Stimulated activated CD4-positive, alpha-beta T cell treated with anti-CD3 and anti-CD28 coated beads, TNF-alpha, amount 100 ng/mL, for 24 hours (primary cell): ENCODE measurements at regions not wholly inside any gene's neighbourhood (a gene's known extent, or its start where the extent isn't known, plus 50 kb on each side); places are given as distances from the start of the nearest gene placed in this dataset.
"Not testable (repeated sequence)": the region's sequence is repeated elsewhere in the genome, so short reads cannot be mapped to it uniquely, and the experiment has no call there.

Source experiments
- DNase-seq, 3 experiments: peaks; one replicate each; pipeline ENCODE4 v3.0.0-alpha.2; 2020; ENCODE audit warnings: low read depth in 3 of 3

- DNase-seq = no peak
These were observed 272.9 kb downstream of the ADGRL2 start for GRCh38 chr1:82073659-82074058.

- DNase-seq = no peak
These were observed 272.3 kb downstream of the ADGRL2 start for GRCh38 chr1:82073071-82073470.

- DNase-seq = no peak
These were observed 265.2 kb downstream of the ADGRL2 start for GRCh38 chr1:82065916-82066315.

GRCh38 chr1:82064691-82065090, 264.0 kb downstream of the ADGRL2 start:
- DNase-seq = no peak

GRCh38 chr1:82062206-82062605, 261.5 kb downstream of the ADGRL2 start:
- no peak for DNase-seq

GRCh38 chr1:82059959-82060358, 259.2 kb downstream of the ADGRL2 start:
- no peak for DNase-seq

GRCh38 chr1:82057011-82057410, 256.3 kb downstream of the ADGRL2 start:
- DNase-seq = no peak

GRCh38 chr1:82055375-82055774, 254.6 kb downstream of the ADGRL2 start:
- DNase-seq = not testable (repeated sequence)

- no peak for DNase-seq
These were observed 251.8 kb downstream of the ADGRL2 start for GRCh38 chr1:82052563-82052962.

GRCh38 chr1:82048596-82048995, 247.9 kb downstream of the ADGRL2 start:
- no peak for DNase-seq

GRCh38 chr1:82045221-82045620, 244.5 kb downstream of the ADGRL2 start:
- no peak for DNase-seq

GRCh38 chr1:82044536-82044935, 243.8 kb downstream of the ADGRL2 start:
- DNase-seq = no peak

- DNase-seq = no peak
These were observed 243.4 kb downstream of the ADGRL2 start for GRCh38 chr1:82044111-82044510.

GRCh38 chr1:82042306-82043060, 241.7 kb downstream of the ADGRL2 start:
- no peak for DNase-seq
